ENCODE measurements at regions not wholly inside any gene's neighbourhood (a gene's known extent, or its start where the extent isn't known, plus 50 kb on each side); places are given as distances from the start of the nearest gene placed in this dataset.
"Not testable (repeated sequence)": the region's sequence is repeated elsewhere in the genome, so short reads cannot be mapped to it uniquely, and the experiment has no call there.

DNA sequence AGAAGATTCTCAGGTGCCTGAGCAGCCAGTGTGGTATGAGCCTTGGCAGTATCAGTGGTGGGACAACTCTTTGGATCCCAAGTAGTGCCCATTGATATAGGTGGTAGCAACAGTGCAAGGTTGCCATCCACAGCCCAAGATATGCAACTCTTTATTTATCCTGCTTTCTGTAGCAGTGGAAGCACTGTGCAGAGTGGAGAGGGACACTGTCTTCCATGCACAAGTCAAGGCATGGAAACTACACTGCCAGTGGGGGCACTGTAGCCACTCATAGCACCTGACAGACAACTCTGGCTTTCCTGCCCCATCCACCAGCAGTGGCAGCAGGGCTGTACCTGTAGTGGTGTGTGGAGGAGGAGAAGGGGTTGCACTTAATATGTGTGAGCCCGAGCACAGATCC is 409.6 kb upstream of the TMEFF2 start:
- Histone ChIP-seq H3K9me3 (ENCODE audit: insufficient read depth, low read depth, low read length) (no peaks in the 10 kb centered on the region), H3K27ac (ENCODE audit: low read length) (no peak overlapping the region), H3K4me3 (ENCODE audit: low read length) (no peak overlapping the region), H3K9ac (ENCODE audit: low read depth, low read length) (no peak overlapping the region), H3K4me1 (ENCODE audit: insufficient read depth, low read length) (no peaks in the 10 kb centered on the region), H3K36me3 (ENCODE audit: insufficient read depth, low read depth, low read length) (no peaks in the 10 kb centered on the region), H3K27me3 (ENCODE audit: insufficient read depth, low read length) (no peaks in the 10 kb centered on the region)

DNA sequence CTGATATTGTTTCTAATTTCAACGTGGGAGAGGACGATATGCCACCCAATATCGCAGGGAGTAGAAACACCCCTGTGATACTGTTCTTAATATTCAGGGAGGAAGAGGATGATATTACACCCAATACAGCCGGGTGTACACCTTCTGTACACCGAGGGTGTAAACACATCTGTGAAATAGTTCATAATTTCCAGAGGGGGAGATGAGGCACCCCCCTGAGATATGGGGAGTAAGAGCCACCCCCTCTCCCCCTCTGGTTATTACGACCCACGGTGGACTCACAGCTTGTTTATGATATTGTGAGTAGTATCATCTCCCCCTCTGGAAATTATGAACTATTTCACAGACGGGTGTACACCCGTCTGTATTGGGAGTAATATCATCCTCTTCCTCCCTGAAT is 403.9 kb upstream of the TMEFF2 start:
- H3K9me3 ChIP-seq (ENCODE audit: insufficient read depth, low read depth, low read length); H3K9ac ChIP-seq (ENCODE audit: low read depth, low read length); H3K27me3 ChIP-seq (ENCODE audit: insufficient read depth, low read length); H3K4me3 ChIP-seq (ENCODE audit: low read length); H3K36me3 ChIP-seq (ENCODE audit: insufficient read depth, low read depth, low read length); H3K4me1 ChIP-seq (ENCODE audit: insufficient read depth, low read length); H3K27ac ChIP-seq (ENCODE audit: low read length): not testable (repeated sequence)

DNA sequence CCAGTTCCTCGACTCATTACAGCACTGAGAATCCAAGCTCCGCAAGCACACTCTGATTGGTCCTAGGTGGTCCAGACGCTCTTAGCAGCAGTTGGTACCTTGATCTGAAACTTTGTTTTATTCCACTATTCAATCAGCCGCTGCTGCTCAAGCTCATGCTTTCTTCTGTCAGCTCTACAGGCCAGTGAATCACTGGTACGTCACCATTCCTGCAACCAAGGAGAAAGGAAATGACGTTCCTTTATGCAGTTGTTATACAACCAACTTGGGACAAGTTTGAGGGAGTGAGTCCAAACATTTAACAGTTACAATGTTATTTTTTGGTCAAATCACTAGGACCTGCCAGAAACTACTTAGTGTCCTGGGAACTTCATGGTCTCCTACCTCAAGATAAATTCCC is 398.8 kb upstream of the TMEFF2 start:
- no peak overlapping the region for H3K4me3 ChIP-seq (ENCODE audit: low read length)
- H3K27me3 ChIP-seq (ENCODE audit: insufficient read depth, low read length): no peaks in the 10 kb centered on the region
- H3K4me1 ChIP-seq (ENCODE audit: insufficient read depth, low read length): no peaks in the 10 kb centered on the region
- no peak overlapping the region for H3K9ac ChIP-seq (ENCODE audit: low read depth, low read length)
- H3K9me3 ChIP-seq (ENCODE audit: insufficient read depth, low read depth, low read length): no peaks in the 10 kb centered on the region
- no peaks in the 10 kb centered on the region for H3K36me3 ChIP-seq (ENCODE audit: insufficient read depth, low read depth, low read length)
- H3K27ac ChIP-seq (ENCODE audit: low read length): no peak overlapping the region

DNA sequence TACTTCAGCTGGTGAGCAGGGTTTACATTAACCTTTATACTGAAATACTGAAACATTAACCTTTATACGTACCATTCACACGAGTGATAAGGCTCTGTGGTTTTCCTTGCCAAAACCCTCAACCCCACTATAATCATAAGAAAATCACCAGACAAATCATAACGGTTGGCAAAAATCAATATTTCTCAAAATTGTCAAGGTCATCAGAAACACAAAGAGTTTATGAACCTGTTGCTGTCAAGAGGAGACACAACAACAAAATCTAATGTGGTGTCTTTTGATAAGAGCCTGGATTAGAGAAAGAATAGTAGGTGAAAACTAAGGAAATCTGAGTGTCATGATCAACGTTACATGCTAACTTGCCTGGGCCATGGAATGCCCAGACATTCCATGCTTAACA is 396.9 kb upstream of the TMEFF2 start:
- Histone ChIP-seq H3K9me3 (ENCODE audit: insufficient read depth, low read depth, low read length) (no peaks in the 10 kb centered on the region), H3K27ac (ENCODE audit: low read length) (no peak overlapping the region), H3K4me3 (ENCODE audit: low read length) (no peak overlapping the region), H3K27me3 (ENCODE audit: insufficient read depth, low read length) (no peaks in the 10 kb centered on the region), H3K4me1 (ENCODE audit: insufficient read depth, low read length) (no peaks in the 10 kb centered on the region), H3K9ac (ENCODE audit: low read depth, low read length) (no peak overlapping the region), H3K36me3 (ENCODE audit: insufficient read depth, low read depth, low read length) (no peaks in the 10 kb centered on the region)

- Histone ChIP-seq H3K36me3 (ENCODE audit: insufficient read depth, low read depth, low read length) (no peaks in the 10 kb centered on the region), H3K9ac (ENCODE audit: low read depth, low read length) (no peak overlapping the region), H3K4me1 (ENCODE audit: insufficient read depth, low read length) (no peaks in the 10 kb centered on the region), H3K9me3 (ENCODE audit: insufficient read depth, low read depth, low read length) (no peaks in the 10 kb centered on the region), H3K27ac (ENCODE audit: low read length) (no peak overlapping the region), H3K4me3 (ENCODE audit: low read length) (no peak overlapping the region), H3K27me3 (ENCODE audit: insufficient read depth, low read length) (no peaks in the 10 kb centered on the region)
Observed at GRCh38 chr2:192585418-192585817, 390.7 kb upstream of the TMEFF2 start.

DNA sequence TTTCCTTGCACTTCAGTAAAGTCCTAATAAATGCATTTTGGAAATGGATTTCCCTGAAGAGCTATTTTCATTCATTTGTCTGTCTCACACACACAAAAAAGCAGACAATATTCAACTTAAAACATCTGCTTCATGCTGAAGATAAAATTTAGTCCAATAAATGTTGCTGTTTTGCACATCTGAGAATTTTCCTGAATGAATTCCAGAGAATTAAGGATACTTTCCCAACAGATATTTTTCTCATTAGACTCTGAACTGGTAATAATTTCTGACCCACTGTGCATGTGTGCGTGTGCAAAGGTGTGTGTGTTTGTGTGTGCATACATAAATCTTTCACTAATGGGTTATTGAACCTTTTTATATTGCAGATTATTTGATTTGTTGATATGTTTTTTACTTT is 390.2 kb upstream of the TMEFF2 start:
- no peaks in the 10 kb centered on the region for H3K27me3 ChIP-seq (ENCODE audit: insufficient read depth, low read length)
- no peaks in the 10 kb centered on the region for H3K36me3 ChIP-seq (ENCODE audit: insufficient read depth, low read depth, low read length)
- no peak overlapping the region for H3K27ac ChIP-seq (ENCODE audit: low read length)
- H3K9me3 ChIP-seq (ENCODE audit: insufficient read depth, low read depth, low read length): no peaks in the 10 kb centered on the region
- no peaks in the 10 kb centered on the region for H3K4me1 ChIP-seq (ENCODE audit: insufficient read depth, low read length)
- H3K9ac ChIP-seq (ENCODE audit: low read depth, low read length): no peak overlapping the region
- no peak overlapping the region for H3K4me3 ChIP-seq (ENCODE audit: low read length)

DNA sequence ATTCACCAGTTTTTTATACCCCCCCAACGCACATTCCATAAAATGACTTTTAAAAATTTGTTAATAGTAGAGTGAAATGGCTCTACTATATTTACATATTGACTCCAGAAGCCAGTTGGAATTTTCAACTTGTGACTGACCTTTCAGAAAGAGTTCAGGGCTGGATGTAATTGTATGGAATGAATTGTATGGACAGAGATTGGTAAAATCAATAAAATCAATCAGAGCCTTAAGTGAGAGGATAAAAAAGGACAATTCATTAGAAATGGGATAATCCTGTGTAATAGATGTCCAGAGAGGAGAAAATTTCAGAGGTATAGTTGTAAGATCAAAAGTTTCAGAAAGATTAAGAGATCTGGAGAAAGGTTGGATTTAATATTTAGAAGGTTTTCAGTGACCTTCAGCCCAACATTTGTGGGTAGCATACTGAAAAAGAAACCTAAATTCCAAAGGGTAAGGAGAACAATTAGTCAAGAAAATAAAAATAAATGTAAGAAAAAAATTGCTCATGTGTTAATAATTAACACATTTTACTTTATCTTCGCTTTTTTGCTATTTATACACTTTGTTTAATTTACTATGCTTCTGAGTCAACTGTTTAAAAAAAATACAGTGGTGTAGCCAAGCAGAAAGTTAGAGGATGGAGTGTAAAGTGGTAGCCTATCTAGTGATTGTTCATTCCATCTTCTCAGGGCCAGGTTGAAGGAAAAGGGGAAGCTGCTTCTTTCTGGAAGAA is 385.4 kb upstream of the TMEFF2 start:
- Histone ChIP-seq H3K27me3 (ENCODE audit: insufficient read depth, low read length) (no peaks in the 10 kb centered on the region), H3K4me1 (ENCODE audit: insufficient read depth, low read length) (no peaks in the 10 kb centered on the region), H3K27ac (ENCODE audit: low read length) (no peak overlapping the region), H3K9me3 (ENCODE audit: insufficient read depth, low read depth, low read length) (no peaks in the 10 kb centered on the region), H3K36me3 (ENCODE audit: insufficient read depth, low read depth, low read length) (no peaks in the 10 kb centered on the region), H3K4me3 (ENCODE audit: low read length) (no peak overlapping the region), H3K9ac (ENCODE audit: low read depth, low read length) (no peak overlapping the region)

GRCh38 chr2:192578780-192579179 is 384.0 kb upstream of the TMEFF2 start:
- no peak overlapping the region for H3K4me3 ChIP-seq (ENCODE audit: low read length)
- no peaks in the 10 kb centered on the region for H3K4me1 ChIP-seq (ENCODE audit: insufficient read depth, low read length)
- no peaks in the 10 kb centered on the region for H3K27me3 ChIP-seq (ENCODE audit: insufficient read depth, low read length)
- H3K36me3 ChIP-seq (ENCODE audit: insufficient read depth, low read depth, low read length): no peaks in the 10 kb centered on the region
- no peaks in the 10 kb centered on the region for H3K9me3 ChIP-seq (ENCODE audit: insufficient read depth, low read depth, low read length)
- no peak overlapping the region for H3K9ac ChIP-seq (ENCODE audit: low read depth, low read length)
- no peak overlapping the region for H3K27ac ChIP-seq (ENCODE audit: low read length)

GRCh38 chr2:192577706-192578105 is 383.0 kb upstream of the TMEFF2 start:
- Histone ChIP-seq H3K36me3 (ENCODE audit: insufficient read depth, low read depth, low read length) (no peaks in the 10 kb centered on the region), H3K9ac (ENCODE audit: low read depth, low read length) (no peak overlapping the region), H3K4me1 (ENCODE audit: insufficient read depth, low read length) (no peaks in the 10 kb centered on the region), H3K9me3 (ENCODE audit: insufficient read depth, low read depth, low read length) (no peaks in the 10 kb centered on the region), H3K4me3 (ENCODE audit: low read length) (no peak overlapping the region), H3K27me3 (ENCODE audit: insufficient read depth, low read length) (no peaks in the 10 kb centered on the region), H3K27ac (ENCODE audit: low read length) (no peak overlapping the region)

DNA sequence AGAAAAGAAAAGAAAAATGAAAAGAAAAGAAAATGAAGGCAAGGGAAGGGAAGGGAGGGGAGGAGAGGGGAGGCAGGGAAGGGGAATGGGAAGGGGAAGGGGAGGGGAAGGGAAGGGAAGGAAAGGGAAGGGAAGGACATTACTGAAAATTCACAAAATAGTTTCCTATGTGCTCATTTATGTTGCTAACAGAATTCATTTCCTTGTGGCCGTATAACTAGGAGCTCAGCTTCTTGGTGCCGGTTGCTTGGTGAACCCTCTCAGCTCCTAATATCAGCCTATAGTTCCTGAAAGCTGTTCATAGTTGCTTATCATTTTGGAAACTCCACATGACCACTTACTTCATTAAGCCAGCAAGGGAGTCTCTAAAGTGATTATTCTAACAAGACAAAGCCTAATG is 379.8 kb upstream of the TMEFF2 start:
- H3K36me3 ChIP-seq (ENCODE audit: insufficient read depth, low read depth, low read length): no peaks in the 10 kb centered on the region
- H3K4me1 ChIP-seq (ENCODE audit: insufficient read depth, low read length): no peaks in the 10 kb centered on the region
- no peak overlapping the region for H3K9ac ChIP-seq (ENCODE audit: low read depth, low read length)
- H3K27me3 ChIP-seq (ENCODE audit: insufficient read depth, low read length): no peaks in the 10 kb centered on the region
- H3K9me3 ChIP-seq (ENCODE audit: insufficient read depth, low read depth, low read length): no peaks in the 10 kb centered on the region
- H3K27ac ChIP-seq (ENCODE audit: low read length): no peak overlapping the region
- no peak overlapping the region for H3K4me3 ChIP-seq (ENCODE audit: low read length)

DNA sequence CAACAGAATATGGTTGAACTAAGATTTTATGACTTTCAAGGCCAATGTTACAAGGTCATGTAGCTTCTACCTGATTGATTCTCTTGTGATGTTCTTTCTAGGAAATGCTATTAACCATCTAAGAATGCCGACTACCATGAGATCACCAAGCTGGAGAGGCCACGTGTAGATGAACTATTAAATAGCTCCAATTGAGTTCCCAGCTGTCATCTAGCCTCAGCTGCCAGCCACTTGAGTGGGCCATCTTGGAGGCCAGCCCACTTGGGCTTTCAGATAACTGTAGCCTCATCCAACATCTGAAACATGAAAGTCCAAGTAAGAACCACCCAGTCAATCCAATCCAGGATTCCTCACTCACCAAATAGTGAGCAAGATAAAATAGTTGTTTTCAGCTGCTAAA is 376.9 kb upstream of the TMEFF2 start:
- Histone ChIP-seq H3K27me3 (ENCODE audit: insufficient read depth, low read length) (no peaks in the 10 kb centered on the region), H3K9ac (ENCODE audit: low read depth, low read length) (no peak overlapping the region), H3K9me3 (ENCODE audit: insufficient read depth, low read depth, low read length) (no peaks in the 10 kb centered on the region), H3K27ac (ENCODE audit: low read length) (no peak overlapping the region), H3K4me3 (ENCODE audit: low read length) (no peak overlapping the region), H3K36me3 (ENCODE audit: insufficient read depth, low read depth, low read length) (no peaks in the 10 kb centered on the region), H3K4me1 (ENCODE audit: insufficient read depth, low read length) (no peaks in the 10 kb centered on the region)

DNA sequence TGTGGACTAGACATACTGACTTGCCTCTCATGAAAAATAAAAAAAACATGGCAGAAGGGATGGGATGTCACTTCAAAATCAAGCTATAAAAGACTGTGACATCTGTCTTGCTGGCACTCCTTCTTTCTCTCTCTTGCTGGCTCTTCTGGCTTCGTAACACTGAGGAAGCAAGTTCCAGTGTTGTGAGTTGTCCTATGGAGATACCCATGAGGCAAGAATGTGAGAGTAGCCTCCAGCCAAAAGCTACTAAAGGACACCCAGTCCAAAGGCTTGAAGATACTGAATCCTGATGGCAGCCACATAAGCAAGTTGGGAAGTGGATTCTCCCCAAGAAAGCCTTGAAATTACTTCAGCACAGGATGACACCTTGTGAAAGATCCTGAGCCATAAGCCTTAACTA is 376.1 kb upstream of the TMEFF2 start:
- H3K4me3 ChIP-seq (ENCODE audit: low read length): no peak overlapping the region
- no peak overlapping the region for H3K27ac ChIP-seq (ENCODE audit: low read length)
- no peak overlapping the region for H3K9ac ChIP-seq (ENCODE audit: low read depth, low read length)
- no peaks in the 10 kb centered on the region for H3K4me1 ChIP-seq (ENCODE audit: insufficient read depth, low read length)
- no peaks in the 10 kb centered on the region for H3K27me3 ChIP-seq (ENCODE audit: insufficient read depth, low read length)
- no peaks in the 10 kb centered on the region for H3K36me3 ChIP-seq (ENCODE audit: insufficient read depth, low read depth, low read length)
- no peaks in the 10 kb centered on the region for H3K9me3 ChIP-seq (ENCODE audit: insufficient read depth, low read depth, low read length)

Data from iPS-20b (cell line).